CD4-positive, alpha-beta T cell treated with Interleukin-2 at 100 ng/mL for 4 hours (primary cell): ENCODE measurements at regions not wholly inside any gene's neighbourhood (a gene's known extent, or its start where the extent isn't known, plus 50 kb on each side); places are given as distances from the start of the nearest gene placed in this dataset.

ENCODE experiments used
- DNase-seq: peaks from one replicate; pipeline ENCODE4 v3.0.0-alpha.2; 2020; ENCODE audit warnings: low spot score

DNA sequence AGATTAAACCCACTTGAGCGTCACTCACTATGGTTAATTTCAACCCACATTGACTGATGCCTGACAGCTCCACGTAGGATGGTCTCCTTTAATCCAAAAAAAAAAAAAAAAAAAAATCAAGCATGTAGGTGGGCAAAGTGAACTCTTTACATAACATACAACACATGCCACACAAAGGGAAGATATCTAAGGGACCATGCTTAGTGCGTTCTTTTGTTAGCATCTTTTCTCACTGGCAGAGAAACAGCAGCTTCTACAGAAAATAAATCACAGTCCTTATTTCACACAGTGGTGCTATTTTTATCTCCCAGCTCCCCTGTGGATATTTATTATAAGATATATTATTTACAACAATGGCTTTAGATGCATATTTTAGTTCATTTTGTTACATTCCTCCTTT, 652.0 kb upstream of the CELF2 start:
- DNase-seq = no peak

DNA sequence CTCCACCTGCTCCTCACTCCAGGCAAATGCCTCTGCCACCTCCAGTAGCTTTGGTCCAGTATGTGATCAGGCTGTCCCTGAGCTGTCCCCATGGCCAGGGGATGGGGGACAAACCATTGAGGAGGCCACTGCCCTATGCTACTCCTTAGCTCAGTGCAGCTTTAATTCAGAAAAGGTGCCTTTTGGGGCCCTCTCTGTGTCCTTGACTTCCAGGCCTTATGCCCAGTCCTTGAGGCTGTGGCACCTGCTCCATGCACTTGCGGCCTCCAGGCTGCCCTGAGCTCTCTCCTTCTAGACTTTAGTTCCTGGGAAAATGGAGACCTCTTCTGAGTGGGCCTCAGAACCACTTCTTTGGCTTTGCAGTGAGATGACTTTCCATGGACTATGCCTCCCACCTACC, 650.8 kb upstream of the CELF2 start:
- no peak for DNase-seq

DNA sequence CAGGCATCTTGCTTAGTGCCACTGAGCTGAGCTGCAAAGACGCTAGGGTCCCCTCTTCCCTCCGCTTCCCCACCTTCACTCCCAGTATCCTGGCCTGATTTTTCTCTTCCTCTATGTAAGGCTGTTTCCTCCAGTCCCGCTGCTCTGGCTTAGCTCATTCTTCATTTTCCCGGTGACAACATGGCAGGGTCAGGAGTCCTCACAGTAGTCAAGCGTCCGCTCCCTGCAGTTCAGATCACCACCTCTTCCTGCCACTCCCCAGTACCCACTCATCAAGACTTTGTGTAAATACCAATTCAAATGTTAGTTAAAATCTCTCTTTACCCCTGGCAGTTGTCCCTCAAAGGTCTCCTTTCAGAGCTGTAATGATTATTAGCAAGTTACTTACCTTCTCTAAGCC, 650.4 kb upstream of the CELF2 start:
- no peak for DNase-seq

DNA sequence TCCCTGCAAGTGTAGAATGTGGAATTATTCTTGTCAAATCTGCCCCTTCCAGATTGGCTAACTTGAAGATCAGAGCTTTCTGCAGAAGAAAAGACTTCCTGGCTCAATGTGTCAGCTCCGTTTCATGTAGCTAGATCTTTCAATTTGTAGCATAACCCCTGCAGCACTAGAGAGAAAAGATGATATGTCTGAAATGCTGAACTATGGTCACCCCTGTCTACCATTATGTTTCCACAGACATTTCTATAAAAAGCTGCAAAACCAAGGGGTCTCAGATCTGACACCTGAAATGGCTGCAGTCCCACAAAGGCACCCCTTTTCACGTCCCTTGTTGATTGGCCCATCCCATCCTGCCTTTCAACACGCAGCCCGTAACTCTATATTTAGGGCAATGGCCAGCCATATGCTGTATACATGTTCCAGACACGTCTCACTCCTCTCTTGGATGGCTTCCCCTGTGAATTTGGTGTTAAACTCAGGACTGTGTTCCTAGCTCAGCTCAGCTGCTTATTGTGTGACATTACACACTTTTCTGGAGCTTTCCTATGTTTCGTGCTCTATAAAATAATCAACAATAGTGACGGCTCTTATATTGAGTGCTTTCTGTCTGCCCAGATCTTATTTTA, 648.6 kb upstream of the CELF2 start:
- DNase-seq = no peak

DNA sequence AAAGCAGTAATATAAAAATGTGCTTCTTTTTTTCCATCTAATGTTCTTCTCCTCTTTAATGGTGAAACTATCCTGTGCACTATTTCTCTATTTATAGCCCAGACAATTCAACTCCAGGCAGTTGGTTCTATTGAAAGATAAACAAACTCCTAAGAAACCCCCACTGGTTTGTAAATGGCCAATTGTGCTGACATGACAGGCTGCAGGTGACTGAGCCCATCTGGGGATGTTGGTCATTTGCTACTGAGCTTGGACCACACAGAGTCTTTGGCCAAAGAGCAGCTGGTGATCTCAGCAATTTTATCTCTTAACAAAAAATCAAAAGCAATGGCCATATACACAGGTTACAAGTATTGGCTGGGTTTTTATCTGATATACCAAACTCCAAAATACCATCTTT, 631.8 kb upstream of the CELF2 start:
- DNase-seq = no peak

DNA sequence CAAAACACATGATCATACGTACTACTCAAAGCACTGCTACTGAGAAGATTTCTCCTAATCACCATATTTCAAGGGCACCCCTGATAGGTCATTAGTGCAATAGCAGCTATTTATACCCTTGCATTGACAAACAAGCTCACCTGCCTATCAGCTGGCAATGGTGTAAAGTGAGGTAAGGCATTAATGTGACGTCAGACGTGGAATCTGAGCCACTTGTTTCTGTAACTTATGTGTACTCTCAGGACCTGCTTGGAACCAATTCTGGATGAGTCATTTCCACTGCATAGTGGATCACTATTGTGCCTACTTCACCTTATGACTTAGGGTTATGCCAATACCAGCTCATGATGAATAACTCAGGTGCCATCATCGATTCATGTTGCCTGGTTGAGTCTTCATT, 628.5 kb upstream of the CELF2 start:
- DNase-seq = no peak

DNA sequence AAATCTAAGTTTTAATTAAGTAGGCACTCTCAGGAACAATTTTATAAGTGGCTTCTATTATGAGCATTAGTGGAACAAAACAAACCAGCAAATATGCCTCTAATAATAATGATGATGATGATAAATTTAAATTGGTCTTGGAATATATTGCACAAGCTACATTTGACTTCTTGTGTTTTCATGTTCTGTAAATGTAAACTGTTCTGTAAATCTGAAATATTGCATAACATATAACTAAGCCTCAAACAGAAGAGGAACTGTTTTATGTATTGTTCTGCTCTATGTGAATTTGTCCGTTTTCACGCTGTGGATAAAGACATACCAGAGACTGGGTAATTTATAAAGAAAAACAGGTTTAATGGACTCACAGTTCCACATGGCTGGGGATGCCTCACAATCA, 625.2 kb upstream of the CELF2 start:
- DNase-seq = no peak

DNA sequence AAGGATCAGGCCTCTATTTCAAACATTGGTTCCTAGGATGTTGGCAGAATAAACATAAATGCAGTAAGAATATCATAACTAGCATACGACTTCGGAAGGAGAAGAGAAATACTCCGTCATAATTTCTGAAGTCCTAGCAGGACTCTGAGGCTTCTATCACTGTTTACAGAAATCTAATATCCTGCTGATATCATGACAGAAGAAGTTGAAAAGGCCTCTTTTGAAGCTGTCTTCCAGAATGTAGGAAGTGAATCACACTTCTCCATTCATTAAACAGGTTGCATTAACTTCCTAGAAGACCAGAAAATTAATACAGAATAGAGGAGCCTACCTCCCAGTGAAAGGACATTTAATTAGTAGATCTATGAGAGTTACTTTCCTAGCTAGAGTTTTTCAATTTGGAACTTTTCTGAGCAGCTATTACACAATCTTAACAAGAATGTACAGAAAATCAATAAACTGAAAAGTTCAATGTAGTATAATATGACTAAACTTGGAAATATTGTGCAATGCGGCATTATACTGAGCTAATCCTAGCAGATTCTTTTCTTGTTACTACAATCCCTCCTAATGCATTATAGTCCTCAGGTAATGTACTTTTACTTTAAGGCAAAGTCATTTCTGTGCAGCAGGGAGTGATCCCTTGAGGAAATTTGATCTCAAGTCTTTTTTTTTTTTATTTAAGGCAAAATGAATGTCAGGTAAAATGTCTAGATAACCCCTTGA, 622.6 kb upstream of the CELF2 start:
- no peak for DNase-seq

DNA sequence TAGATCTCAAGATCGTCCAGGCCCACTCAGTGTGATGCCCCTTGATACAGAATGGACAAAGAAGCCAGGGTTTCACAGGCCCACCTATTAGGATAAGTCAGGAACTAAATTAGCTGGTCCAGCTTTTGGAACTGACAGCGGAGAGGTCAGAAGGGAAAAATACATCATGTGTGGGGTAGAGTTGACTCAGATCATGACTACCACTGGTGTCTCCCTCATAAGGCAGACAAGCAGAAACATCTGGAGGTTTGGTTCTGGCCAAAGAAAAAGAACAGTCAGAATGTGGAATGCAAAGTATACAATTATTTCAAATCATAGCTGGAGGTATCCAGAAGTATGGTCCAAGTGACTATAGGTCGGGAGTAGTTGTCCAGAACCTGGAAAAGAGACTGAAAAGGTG, 621.1 kb upstream of the CELF2 start:
- no peak for DNase-seq

DNA sequence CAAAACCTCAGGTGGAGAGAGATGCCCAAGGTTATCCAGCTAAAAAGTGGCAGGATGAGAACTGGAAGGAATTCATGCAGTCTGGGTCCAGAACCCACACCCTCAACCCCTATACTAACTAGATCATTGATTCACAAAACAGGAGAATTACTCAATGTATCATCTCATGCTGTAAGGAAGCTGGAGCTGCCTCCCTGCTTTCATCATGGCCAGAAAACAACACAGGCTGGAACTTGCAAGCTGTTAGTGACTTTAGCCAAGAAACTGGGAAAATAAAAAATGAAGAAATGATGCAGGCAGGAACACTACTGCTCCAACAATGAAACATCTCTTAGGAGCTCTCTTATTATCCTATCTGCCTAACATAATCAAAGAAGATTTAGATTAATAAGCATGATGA, 619.8 kb upstream of the CELF2 start:
- DNase-seq = no peak

DNA sequence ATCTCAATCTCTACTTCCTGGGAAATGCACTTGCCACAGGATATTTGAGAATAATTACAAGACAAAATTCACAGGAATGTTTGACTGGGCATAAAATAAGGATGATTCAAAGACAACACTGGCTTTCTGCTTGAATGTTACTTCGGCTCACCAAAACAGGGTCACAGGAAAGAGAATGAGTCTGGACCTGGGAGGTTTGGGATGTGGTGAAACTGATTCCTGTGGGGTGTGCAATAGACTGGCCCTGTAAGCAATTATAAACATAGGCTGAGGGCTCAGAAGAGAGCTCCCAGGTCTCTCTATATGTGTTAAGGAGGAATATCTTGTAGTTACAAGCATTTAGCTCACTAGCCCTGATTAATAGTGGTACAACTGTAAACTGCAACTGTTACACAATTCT, 613.9 kb upstream of the CELF2 start:
- DNase-seq = no peak

DNA sequence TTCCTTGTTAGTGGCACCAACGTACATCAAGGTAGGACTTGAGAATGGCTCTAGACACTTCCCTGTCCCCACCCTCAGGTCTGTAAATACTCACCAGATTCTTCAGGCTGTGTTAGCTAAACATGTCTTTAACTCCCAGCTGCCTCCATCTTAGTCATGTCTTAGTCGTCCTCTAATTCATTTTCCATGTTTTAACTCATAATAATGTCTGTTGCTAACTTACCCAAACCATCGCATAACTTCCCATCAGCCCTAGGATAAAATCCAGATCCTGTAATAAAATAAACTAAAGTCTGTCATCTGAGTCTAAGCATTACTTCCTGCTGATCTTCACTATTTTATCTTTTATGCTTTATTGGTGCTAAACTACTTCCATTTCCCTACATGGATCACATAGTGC, 600.0 kb upstream of the CELF2 start:
- DNase-seq = no peak

DNA sequence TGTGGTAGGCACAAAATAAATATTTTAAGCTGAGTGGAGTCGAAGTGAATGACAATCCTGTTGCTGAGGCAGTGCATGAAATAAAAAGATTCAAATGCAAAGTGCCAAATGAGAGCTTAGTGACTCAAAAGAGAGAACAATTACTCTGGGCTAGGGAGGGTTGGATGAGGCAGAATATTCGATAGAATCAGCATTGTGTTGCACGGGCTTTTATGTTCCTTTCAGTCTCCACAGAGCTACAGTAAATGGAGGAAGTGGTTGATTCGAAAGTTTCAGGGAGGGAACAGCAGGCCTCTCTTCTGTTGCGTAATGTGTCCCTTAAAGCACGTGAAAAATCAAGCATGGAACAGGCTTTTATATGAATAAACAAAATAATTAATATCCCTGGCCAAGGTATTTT, 599.3 kb upstream of the CELF2 start:
- DNase-seq = no peak

DNA sequence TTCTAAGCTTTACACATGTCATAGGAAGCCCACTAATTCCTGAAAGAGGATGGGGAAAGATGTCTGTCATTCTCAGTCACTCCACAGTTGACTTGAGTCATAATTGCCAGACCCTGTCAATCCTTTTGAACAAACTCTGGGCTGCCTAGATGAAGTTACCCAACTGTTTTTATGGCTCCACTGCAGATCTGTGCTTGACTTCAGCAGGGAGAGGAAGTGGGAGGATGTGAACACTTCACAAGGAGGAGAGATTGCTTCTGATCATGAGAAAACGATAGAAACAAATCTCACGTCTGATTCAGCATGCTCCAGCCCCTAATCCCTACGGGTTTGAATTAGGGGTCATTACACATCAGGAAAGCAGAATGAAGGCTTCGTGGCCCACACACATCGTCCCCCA, 596.6 kb upstream of the CELF2 start:
- no peak for DNase-seq

DNA sequence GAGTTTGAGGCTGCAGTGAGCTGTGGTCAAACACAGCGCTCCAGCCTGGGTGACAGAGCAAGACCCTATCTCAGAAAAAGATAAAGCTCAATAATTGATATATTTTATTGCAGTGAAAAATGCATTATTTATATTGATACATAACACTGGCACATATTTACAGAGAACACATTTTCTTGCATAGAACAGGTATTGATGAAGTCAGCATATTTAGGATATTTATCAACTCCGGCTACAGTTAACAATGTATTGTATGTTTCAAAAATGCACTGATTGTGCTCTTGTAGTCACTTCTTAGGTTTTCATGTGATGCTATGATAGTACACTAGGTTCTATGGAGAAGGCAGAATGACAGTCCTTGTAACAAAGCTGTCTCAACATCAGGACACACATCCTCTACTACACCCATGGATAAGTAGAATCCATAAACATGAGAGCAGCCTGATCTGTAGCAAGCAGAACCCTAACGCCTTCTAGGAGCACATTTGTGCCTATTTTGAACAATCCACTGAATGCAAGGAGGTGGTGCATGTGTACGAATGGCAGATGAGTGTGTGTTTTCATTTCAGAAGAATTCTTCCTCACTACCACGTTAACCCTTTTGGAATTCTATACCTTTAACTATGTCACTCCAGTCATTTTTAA, 586.1 kb upstream of the CELF2 start:
- DNase-seq = no peak

DNA sequence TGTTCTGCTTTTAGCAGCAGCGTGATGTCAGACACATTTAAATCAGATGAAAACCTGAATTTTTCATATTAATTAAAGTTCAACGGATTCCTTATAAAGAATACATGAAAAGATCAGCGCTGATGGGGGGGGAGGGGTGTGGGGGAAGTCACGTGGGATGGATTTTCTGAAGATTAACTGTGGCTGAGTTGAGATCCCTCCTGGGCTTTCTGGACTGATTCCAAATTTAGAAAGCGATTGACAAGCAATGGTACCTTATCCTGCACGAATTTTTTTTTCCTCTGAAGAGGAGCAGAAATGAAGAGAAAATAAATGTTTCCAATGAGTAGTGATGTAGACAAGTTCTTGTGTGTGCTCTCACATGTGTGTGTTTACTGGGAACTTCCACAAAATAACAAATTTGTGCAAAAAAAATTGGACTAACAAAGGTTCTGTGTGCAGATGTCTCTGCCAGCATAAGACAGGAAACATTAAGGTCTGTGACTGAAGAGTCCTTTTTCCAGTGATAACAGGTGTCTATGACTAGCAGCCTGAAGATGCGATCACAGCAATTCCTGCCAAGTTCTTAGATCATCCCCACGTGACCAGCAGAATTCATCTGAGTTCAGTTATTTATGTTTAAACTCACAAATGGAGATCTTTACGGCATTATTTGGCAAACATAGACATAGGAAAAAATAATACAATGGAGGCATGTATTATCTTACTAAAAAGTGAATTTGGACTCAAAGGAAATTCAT, 585.2 kb upstream of the CELF2 start:
- DNase-seq = no peak

DNA sequence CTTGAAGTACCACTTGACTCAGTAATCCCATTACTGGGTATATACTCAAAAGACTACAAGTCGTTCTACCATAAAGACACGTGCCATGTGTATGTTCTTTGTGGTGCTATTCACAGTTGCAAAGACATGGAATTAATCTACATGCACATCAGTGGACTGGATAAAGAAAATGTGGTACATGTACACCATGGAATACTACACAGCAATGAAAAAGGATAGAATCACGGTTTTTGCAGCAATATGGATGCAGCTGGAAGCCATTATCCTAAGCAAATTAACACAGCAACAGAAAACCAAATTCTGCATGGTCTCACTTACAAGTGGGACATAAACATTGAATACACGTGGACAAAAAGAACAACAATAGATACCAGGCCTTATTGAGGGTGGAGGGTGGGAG, 583.4 kb upstream of the CELF2 start:
- no peak for DNase-seq

DNA sequence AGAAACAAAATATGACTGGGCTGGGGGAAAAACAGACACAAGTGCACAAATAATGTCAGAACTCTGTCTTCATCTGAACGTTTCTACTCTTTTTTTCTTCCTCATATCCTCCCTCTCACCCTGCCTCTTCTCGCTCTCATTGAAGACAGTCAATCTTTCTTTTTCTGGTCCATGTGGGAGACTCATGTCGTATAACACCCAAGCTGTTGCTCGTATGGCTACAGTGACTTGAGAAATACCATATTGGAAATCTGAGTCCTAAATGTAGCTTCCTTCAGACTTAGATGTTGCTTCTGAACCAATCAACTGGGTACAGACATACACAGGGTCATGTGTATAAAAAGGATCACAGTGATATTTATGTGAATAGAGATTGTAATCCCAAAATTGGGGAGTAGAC, 579.8 kb upstream of the CELF2 start:
- no peak for DNase-seq

DNA sequence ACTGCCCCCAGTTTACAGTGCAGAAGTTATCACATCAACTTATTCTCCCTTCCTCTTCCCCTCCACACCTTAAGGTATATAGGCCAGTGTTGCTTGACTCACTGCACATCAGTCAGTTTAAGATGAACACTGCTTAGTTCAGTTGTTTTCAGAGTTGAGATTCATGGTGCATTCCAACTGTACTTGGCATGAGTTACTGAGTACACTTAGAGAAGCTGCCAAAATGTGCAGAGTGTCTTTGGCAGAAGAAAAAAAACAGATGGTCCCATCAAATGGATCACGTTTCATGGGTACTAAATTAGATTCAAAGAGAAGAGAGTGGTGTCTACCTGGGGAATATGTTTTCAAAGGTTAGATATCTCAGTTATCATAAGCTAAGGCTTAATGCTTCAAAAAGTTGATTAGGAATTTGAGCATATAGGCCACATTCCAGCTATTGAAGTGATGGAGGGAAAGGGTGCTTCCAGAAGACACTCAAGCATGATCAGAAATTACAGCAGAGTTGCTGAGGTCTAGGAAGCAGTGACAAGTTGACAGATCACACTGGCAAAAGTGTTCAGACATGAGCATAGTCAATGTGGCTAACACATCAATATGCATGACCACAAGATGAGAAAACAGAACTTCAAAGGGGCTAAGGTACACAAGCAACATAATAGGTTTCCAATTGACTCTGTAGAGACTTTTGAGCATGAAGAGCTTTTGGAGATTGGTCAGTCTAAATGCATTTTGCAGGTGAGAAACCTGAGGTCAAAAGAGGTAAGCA, 579.2 kb upstream of the CELF2 start:
- DNase-seq = no peak

DNA sequence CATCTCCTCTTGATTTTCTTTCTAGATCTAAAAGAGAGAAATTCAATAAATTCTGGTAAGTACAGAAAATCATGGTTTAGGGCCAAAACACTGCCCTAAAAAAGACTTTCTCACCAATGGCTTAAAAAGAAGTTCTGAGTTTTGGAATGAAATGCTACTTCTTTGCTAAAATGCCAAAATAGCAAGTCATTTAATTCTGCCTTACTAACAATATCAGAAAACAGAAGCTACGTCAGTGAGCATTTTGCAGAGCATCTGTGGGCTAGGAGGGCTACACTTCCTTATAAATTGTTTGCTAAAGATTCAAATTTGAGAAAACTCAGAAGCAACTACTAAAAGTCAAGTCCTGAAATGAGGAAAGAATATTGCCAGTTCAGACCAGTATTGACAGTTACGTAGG, 560.8 kb upstream of the CELF2 start:
- DNase-seq = no peak

DNA sequence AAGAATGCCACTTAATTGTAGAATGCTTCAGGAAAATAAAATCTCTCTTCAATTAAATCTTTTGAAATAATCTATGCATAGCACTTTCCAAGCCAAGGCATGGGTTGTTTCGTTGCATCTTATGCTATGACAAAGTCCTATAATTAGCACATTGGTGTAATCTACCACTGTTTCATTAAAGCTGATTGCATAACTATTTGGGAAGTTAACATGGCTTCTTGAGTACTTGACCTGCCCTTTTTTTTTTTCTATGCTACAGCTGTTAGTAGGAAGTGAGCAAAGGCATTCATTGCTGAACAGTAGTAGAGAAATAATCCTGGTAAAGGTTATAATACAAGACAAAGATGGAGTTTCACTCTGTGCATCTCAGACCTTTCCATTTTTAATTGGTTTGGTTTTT, 557.2 kb upstream of the CELF2 start:
- no peak for DNase-seq
